ENCODE measurements at regions not wholly inside any gene's neighbourhood (a gene's known extent, or its start where the extent isn't known, plus 50 kb on each side); places are given as distances from the start of the nearest gene placed in this dataset.

DNA sequence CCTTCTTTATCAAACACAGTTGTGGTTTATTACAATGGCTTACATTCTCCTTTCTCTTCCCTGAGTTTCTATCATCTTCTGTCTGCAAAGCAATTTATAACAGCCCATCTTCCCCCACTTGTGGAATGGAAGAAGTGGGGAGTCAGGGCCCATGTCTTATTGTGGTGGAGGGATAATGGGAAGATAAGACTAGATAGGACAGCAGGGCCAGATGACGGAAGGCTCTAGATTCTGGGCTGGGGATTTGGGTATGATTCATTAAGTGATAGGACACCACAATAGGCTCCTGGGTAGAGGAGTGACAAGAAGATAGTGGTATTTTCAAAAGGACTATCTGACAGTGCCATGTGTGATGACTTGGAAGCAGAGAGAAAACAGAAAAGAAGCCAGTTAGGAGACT lies 450.6 kb downstream of the TTLL7 start:
- Histone ChIP-seq H3K9me3 (no peaks in the 10 kb centered on the region), H3K27me3 (replicated peaks; ENCODE audit: insufficient read depth) (no peaks in the 10 kb centered on the region), H3K4me3 (no peak overlapping the region), H3K4me1 (ENCODE audit: control insufficient read depth in 1 of 2, low read depth in 2 of 2) (peaks cover 0 to 35% of the 10 kb centered on the region in 2 donors), H3K27ac (no peak overlapping the region), H3K36me3 (no peaks in the 10 kb centered on the region)
- TF ChIP-seq CTCF (IDR thresholded peaks at IDR 0.05), result no peak
- ATAC-seq (ENCODE audit: insufficient number of reproducible peaks, low FRiP score, low read depth) (no peak), DNase-seq (ENCODE audit: low spot score) (no peak)

- Histone ChIP-seq H3K27me3 (replicated peaks; ENCODE audit: insufficient read depth) (no peaks in the 10 kb centered on the region), H3K36me3 (no peaks in the 10 kb centered on the region), H3K4me3 (no peak overlapping the region), H3K27ac (no peak overlapping the region), H3K4me1 (ENCODE audit: control insufficient read depth in 1 of 2, low read depth in 2 of 2) (peaks cover 0 to 39% of the 10 kb centered on the region in 2 donors), H3K9me3 (no peaks in the 10 kb centered on the region)
- no peak for TF ChIP-seq CTCF (IDR thresholded peaks at IDR 0.05)
- ATAC-seq (ENCODE audit: insufficient number of reproducible peaks, low FRiP score, low read depth), result no peak
- DNase-seq (ENCODE audit: low spot score), result no peak
Observed at GRCh38 chr1:83547901-83548300, 451.0 kb downstream of the TTLL7 start.

DNA sequence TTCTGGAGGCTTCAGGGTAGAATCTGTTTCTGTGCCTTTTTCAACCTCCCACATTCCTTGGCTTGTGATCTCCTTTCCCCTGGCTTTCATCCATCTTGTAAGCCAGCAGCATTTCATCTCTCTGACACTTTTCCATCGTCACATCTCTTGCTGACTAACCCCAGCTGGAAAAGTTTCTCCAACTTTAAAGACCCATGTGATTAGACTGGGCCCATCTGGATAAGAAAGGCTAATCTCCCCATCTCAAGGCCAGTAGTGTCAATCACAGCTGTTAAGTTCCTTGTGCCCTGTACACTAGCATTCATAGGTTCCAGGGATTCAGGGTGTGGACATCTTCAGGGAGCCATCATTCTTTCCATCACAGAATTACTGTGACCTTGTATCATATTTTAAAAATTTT lies 452.1 kb downstream of the TTLL7 start:
- no peak for ATAC-seq (ENCODE audit: insufficient number of reproducible peaks, low FRiP score, low read depth)
- no peak for TF ChIP-seq CTCF (IDR thresholded peaks at IDR 0.05)
- Histone ChIP-seq H3K4me3 (no peak overlapping the region), H3K9me3 (no peaks in the 10 kb centered on the region), H3K36me3 (no peaks in the 10 kb centered on the region), H3K27ac (no peak overlapping the region), H3K27me3 (replicated peaks; ENCODE audit: insufficient read depth) (no peaks in the 10 kb centered on the region), H3K4me1 (ENCODE audit: control insufficient read depth in 1 of 2, low read depth in 2 of 2) (peaks cover 0 to 37% of the 10 kb centered on the region in 2 donors)
- no peak for DNase-seq (ENCODE audit: low spot score)

DNA sequence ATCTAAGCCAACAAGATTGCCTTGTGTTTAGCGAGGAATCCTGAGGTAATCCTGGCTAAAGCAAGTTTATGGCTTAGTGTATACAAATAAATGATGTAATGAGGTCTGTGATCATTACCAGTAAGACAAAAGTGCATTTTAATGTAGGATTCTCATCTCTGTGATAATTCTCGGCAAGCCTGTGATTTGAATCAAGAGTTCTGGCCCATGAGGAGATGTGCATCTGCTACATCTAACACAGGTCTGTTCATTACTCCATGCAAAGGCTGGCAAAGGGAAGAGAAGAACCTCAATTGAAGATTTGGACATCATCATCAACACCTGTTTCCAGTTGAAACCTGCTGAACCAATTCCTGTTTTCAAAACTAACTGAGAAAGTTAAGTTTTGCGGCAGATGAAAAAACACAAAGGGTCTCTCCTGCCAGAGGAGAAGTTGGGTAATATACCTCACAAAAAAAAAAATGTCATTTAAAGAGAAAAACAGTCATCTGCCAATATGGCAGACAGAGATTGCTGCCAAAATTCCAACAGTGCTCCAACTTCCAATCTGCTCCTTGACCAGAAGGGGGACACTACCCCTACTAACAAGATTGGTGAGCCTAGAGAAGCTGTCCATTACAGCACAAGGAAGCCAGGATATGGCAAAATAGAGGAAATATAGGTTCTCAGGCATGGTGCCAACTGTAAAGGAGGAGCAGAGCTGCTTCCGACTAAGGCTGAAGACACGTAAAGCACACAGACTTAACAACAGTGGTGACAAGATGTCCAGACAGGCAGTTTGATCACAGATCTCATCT lies 453.7 kb downstream of the TTLL7 start:
- no peak overlapping the region for H3K27ac ChIP-seq
- no peaks in the 10 kb centered on the region for H3K9me3 ChIP-seq
- no peaks in the 10 kb centered on the region for H3K36me3 ChIP-seq
- TF ChIP-seq CTCF (IDR thresholded peaks at IDR 0.05), result no peak
- no peak for DNase-seq (ENCODE audit: low spot score)
- no peak overlapping the region for H3K4me3 ChIP-seq
- H3K27me3 ChIP-seq (replicated peaks; ENCODE audit: insufficient read depth), result no peaks in the 10 kb centered on the region
- peaks cover 0 to 20% of the 10 kb centered on the region in 2 donors for H3K4me1 ChIP-seq (ENCODE audit: control insufficient read depth in 1 of 2, low read depth in 2 of 2)
- no peak for ATAC-seq (ENCODE audit: insufficient number of reproducible peaks, low FRiP score, low read depth)

GRCh38 chr1:83543222-83543973 lies 455.5 kb downstream of the TTLL7 start:
- DNase-seq (ENCODE audit: low spot score), result no peak
- H3K4me1 ChIP-seq (ENCODE audit: control insufficient read depth in 1 of 2, low read depth in 2 of 2), result peaks cover 0 to 15% of the 10 kb centered on the region in 2 donors
- no peaks in the 10 kb centered on the region for H3K36me3 ChIP-seq
- TF ChIP-seq CTCF (IDR thresholded peaks at IDR 0.05), result no peak
- H3K9me3 ChIP-seq, result no peaks in the 10 kb centered on the region
- no peak for ATAC-seq (ENCODE audit: insufficient number of reproducible peaks, low FRiP score, low read depth)
- no peak overlapping the region for H3K27ac ChIP-seq
- no peaks in the 10 kb centered on the region for H3K27me3 ChIP-seq (replicated peaks; ENCODE audit: insufficient read depth)
- H3K4me3 ChIP-seq, result no peak overlapping the region

Data from thoracic aorta (tissue), 2 donors.